Astrocyte of the spinal cord (primary cell): ENCODE measurements at regions not wholly inside any gene's neighbourhood (a gene's known extent, or its start where the extent isn't known, plus 50 kb on each side); places are given as distances from the start of the nearest gene placed in this dataset.
"Not testable (repeated sequence)": the region's sequence is repeated elsewhere in the genome, so short reads cannot be mapped to it uniquely, and the experiment has no call there.

Experiments
- DNase-seq: peaks from one replicate; pipeline ENCODE4 v3.0.0; 2011; ENCODE audit warnings: low read depth, low spot score
- H3K4me3 ChIP-seq: 2 replicates; pipeline ENCODE4 v1.5.1; 2011; ENCODE audit warnings: low read depth, mild to moderate bottlenecking, low read length, moderate library complexity
- in situ Hi-C: cut with HindIII; loops from 2 replicates; pipeline ENCODE4 v1.10.0; 2017; ENCODE audit warnings: low sequenced_read_pairs
- TF ChIP-seq, protein P1 (sequence below): IDR thresholded peaks from 2 replicates; pipeline ENCODE4 v1.5.1; 2012; ENCODE audit warnings: low read depth, mild to moderate bottlenecking, low read length, inconsistent platforms

DNA sequence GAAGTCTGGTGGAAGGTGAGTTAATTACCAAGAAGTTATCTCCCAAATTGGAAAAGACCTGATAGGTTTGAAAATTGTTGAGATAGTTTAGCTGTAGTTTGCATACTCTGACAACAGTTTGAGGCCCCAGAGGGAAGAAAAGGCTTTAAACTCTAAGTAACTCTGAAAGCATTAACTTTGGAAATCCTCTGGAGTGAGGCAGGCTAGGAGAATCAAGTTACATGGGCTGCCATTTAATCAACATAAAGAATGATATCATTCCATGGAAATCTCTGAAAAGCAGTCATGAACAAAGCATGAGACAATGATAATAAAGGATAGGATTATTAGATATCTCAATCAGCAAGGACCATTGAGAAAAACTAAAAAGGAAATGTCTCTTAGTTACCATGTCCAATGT, 647.1 kb downstream of the ANKRD50 start:
- DNase-seq, result no peak
- TF ChIP-seq, protein P1, sequence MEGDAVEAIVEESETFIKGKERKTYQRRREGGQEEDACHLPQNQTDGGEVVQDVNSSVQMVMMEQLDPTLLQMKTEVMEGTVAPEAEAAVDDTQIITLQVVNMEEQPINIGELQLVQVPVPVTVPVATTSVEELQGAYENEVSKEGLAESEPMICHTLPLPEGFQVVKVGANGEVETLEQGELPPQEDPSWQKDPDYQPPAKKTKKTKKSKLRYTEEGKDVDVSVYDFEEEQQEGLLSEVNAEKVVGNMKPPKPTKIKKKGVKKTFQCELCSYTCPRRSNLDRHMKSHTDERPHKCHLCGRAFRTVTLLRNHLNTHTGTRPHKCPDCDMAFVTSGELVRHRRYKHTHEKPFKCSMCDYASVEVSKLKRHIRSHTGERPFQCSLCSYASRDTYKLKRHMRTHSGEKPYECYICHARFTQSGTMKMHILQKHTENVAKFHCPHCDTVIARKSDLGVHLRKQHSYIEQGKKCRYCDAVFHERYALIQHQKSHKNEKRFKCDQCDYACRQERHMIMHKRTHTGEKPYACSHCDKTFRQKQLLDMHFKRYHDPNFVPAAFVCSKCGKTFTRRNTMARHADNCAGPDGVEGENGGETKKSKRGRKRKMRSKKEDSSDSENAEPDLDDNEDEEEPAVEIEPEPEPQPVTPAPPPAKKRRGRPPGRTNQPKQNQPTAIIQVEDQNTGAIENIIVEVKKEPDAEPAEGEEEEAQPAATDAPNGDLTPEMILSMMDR, result no peak

GRCh38 chr4:124065936-124066335, 646.6 kb downstream of the ANKRD50 start:
- in situ Hi-C loops, result no loop called here
- H3K4me3 ChIP-seq, result no peak overlapping the region
- no peak for DNase-seq
- TF ChIP-seq, protein P1, result no peak

More for the DNA sequence above, 647.1 kb downstream of the ANKRD50 start:
- in situ Hi-C loops, result no loop called here
- no peak overlapping the region for H3K4me3 ChIP-seq

DNA sequence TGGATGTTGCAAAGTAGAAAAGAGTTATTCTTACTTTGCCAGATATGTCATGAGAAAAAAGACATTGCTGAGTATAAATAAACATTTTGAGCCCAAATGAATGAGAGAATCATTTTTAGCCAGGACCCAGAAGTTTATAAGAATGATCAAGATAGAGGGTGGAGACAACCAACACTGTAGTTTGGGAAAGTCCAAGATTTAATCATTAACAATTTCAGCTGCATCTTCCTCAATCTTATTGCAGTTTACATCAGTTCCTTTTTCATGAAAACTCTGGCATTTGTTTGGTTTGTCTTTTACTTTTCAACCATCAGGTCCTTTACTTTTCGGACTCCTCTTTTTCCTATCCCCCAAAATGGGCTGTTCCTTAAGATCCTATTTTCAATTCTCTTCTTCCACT, 645.9 kb downstream of the ANKRD50 start:
- TF ChIP-seq, protein P1, result no peak

GRCh38 chr4:124067046-124067445, 645.5 kb downstream of the ANKRD50 start:
- H3K4me3 ChIP-seq, result no peak overlapping the region
- DNase-seq, result no peak
- in situ Hi-C loops, result no loop called here
- TF ChIP-seq, protein P1, result no peak

More for the DNA sequence above, 645.9 kb downstream of the ANKRD50 start:
- no peak for DNase-seq
- no peak overlapping the region for H3K4me3 ChIP-seq
- in situ Hi-C loops, result no loop called here

DNA sequence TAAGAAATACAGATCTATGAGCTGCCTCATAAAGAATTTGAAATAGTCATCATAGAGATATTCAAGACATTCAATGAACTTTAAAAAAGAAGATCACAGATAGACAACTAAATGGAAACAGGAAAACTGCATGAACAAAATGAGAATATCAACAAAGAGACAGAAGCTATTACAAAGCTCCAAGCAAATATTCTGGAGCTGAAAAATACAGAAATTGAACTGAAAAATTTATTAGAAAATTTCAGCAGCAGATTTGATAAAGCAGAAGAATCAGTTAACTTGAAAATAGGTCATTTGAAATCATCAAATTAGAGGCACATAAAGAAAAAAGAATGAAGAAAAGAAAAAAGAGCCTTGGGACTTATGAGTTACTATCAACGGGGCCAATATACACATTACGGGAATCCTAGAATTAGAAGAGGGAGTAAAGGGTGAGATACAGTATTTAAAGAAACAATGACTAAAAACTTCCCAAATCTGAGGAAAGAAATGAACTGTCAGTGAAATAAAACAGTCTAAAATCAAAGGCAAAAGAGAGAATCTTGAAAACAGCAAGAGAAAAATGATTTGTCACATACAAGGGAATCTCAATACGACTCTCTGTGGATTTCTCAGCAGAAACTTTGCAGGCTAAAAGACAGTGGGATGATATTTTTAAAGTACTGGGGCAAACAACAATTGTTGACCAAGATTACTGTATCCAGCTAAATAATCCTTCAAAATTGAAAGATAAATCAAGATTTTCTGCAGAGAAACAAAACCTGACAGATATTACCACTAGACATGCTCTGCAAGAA, 641.6 kb downstream of the ANKRD50 start:
- in situ Hi-C loops, result no loop called here
- peak; percentile 13 for DNase-seq
- TF ChIP-seq, protein P1, result no peak
- H3K4me3 ChIP-seq, result no peak overlapping the region

DNA sequence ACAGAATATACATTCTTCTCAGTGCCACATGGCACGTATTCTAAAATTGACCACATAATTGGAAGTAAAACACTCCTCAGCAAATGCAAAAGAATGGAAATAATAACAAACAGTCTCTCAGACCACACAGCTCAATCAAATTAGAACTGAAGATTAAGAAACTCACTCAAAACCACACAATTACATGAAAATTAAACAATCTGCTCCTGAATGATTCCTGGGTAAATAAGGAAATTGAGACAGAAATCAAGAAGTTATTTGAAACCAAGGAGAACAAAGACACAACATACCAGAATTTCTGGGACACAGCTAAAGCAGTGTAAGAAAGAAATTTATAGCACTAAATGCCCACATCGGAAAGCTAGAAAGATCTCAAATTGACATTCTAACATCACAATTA, 637.3 kb downstream of the ANKRD50 start:
- H3K4me3 ChIP-seq, in situ Hi-C loops, DNase-seq: not testable (repeated sequence)

DNA sequence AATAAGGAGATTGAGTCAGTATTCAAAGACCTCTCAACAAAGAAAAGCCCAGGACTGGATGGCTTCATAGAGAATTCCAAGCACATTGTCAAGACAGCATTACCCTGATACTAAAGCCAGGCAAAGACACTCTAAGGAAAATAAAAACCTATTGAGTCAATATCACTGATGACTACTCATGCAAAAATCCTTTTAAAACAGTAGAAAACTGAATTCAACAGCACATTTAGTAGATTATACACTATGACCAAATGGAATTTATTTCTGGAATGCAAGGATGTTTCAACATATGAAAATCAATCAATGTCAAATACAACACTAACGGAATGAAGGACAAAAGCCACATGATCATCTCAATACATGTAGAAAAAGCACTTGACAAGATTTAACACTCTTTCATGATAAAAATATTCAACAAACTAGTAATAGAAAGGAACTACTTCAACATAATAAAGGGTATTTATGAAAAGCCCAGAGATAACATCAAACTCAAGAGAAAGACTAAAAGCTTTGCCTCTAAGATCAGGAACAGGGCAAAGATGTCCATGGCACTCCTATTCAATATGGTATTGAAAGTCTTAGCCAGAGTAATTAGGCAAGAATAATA, 633.3 kb downstream of the ANKRD50 start:
- peak; percentile 21 for DNase-seq
- in situ Hi-C loops, result no loop called here
- H3K4me3 ChIP-seq, result no peak overlapping the region
- TF ChIP-seq, protein P1, result no peak
